Chondrocyte (in vitro differentiated cells): ENCODE measurements at regions not wholly inside any gene's neighbourhood (a gene's known extent, or its start where the extent isn't known, plus 50 kb on each side); places are given as distances from the start of the nearest gene placed in this dataset.
"Not testable (repeated sequence)": the region's sequence is repeated elsewhere in the genome, so short reads cannot be mapped to it uniquely, and the experiment has no call there.

Experiments used
- DNase-seq: peaks from one replicate; pipeline ENCODE4 v3.0.0; 2021; ENCODE audit warnings: mixed read lengths, low spot score
- H3K27ac Mint-ChIP-seq: one replicate; pipeline ENCODE4 v1.8.0; 2021; ENCODE audit warnings: mild to moderate bottlenecking, moderate library complexity, mixed read lengths; ENCODE audit not compliant: unreplicated experiment
- H3K27me3 Mint-ChIP-seq: 2 replicates; pipeline ENCODE4 v1.8.0; 2021; ENCODE audit warnings: low read depth, mixed read lengths
- H3K36me3 Mint-ChIP-seq: 2 replicates; pipeline ENCODE4 v1.8.0; 2021; ENCODE audit warnings: low read depth, mixed read lengths
- H3K4me1 Mint-ChIP-seq: 2 replicates; pipeline ENCODE4 v1.8.0; 2021; ENCODE audit warnings: low read depth, mild to moderate bottlenecking, mixed read lengths
- H3K4me3 Mint-ChIP-seq: one replicate; pipeline ENCODE4 v1.8.0; 2021; ENCODE audit warnings: mild to moderate bottlenecking, moderate library complexity, mixed read lengths; ENCODE audit not compliant: unreplicated experiment
- H3K9me3 Mint-ChIP-seq: 2 replicates; pipeline ENCODE4 v1.8.0; 2021; ENCODE audit warnings: low read depth, mixed read lengths
- CTCF ChIP-seq: fragments of 200-600 bp; sonication (generic); IDR thresholded peaks from 2 replicates; pipeline ENCODE4 v1.5.0; 2021; ENCODE audit warnings: antibody characterized with exemption, mild to moderate bottlenecking, moderate library complexity

- no peak for TF ChIP-seq CTCF
- Mint-ChIP-seq H3K4me3 (no peak overlapping the region), H3K4me1 (no peaks in the 10 kb centered on the region), H3K27ac (no peak overlapping the region), H3K36me3 (no peaks in the 10 kb centered on the region), H3K27me3 (no peaks in the 10 kb centered on the region), H3K9me3 (peaks cover 7% of the 10 kb centered on the region)
- no peak for DNase-seq
Measured at GRCh38 chr4:31482691-31483090, 762.5 kb downstream of the PCDH7 start.

DNA sequence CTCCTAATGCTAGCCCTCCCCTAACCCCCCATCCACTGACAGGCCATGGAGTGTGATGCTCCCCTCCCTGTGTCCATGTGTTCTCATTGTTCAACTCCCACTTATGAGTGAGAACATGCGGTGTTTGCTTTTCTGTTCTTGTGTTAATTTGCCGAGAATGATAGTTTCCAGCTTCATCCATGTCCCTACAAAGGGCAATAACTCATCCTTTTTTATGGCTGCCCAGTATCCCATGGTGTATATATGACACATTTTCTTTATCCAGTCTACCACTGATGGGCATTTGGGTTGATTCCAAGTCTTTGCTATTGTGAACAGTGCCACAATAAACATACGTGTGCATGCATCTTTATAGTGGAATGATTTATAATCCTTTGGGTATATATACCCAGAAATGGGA is 779.0 kb downstream of the PCDH7 start:
- H3K27ac Mint-ChIP-seq, DNase-seq, H3K4me1 Mint-ChIP-seq, H3K4me3 Mint-ChIP-seq, H3K27me3 Mint-ChIP-seq, H3K9me3 Mint-ChIP-seq, H3K36me3 Mint-ChIP-seq: not testable (repeated sequence)

GRCh38 chr4:31516520-31516919 is 796.4 kb downstream of the PCDH7 start:
- H3K4me1 Mint-ChIP-seq = peaks cover 17% of the 10 kb centered on the region
- DNase-seq = no peak
- H3K36me3 Mint-ChIP-seq = no peaks in the 10 kb centered on the region
- peaks cover 7% of the 10 kb centered on the region for H3K9me3 Mint-ChIP-seq
- TF ChIP-seq CTCF = no peak
- no peaks in the 10 kb centered on the region for H3K27me3 Mint-ChIP-seq
- H3K27ac Mint-ChIP-seq = no peak overlapping the region
- no peak overlapping the region for H3K4me3 Mint-ChIP-seq

DNA sequence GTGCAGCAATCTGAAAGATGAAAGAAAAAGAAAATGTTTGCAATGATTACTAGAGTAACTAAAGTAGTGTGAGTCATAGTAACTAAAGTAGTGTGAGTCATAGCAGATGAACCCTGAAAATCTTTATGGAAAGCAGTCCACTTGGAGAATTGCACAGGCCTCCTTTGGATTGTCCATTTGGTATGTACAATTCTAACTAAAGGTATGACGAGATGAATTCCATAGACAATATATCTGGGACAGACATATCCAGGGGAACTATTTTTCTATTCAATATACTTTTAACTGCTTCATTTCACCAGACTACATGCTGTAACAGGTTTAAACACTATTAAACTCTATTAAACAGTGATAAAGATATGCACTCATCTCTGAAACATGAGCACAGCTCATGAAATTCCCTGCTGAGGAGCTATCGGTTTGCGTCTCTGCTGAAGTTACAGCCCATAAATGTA is 798.7 kb downstream of the PCDH7 start:
- H3K36me3 Mint-ChIP-seq = no peaks in the 10 kb centered on the region
- H3K9me3 Mint-ChIP-seq = peaks cover 13% of the 10 kb centered on the region
- no peaks in the 10 kb centered on the region for H3K27me3 Mint-ChIP-seq
- TF ChIP-seq CTCF = no peak
- peaks cover 17% of the 10 kb centered on the region for H3K4me1 Mint-ChIP-seq
- DNase-seq = no peak
- H3K4me3 Mint-ChIP-seq = no peak overlapping the region
- H3K27ac Mint-ChIP-seq = peak overlapping the region; percentile 84

DNA sequence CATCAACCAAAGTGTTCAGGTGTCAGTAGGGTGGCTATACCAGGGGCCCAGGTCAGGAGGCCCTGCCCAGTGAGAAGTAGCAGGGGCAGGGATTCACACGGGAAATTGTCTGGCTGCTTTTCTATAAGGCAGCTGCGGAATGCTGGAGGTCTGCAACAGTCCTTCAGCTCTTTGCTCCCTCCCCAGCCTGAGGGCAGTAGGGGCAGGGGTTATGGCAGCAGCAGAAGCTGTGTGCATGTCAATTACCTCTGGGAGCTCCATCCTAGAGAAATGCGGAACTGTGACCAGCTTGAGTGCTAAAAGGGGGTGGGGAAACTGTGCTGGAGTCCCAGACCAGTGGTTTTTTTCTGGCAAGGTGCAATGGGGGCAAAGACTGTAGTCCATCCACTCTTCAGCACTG is 810.4 kb downstream of the PCDH7 start:
- no peak for DNase-seq

More for the DNA sequence above, 810.4 kb downstream of the PCDH7 start:
- H3K4me1 Mint-ChIP-seq = no peaks in the 10 kb centered on the region
- TF ChIP-seq CTCF = no peak
- peaks cover 10% of the 10 kb centered on the region for H3K9me3 Mint-ChIP-seq
- no peak overlapping the region for H3K27ac Mint-ChIP-seq
- H3K36me3 Mint-ChIP-seq = no peaks in the 10 kb centered on the region
- H3K4me3 Mint-ChIP-seq = no peak overlapping the region
- H3K27me3 Mint-ChIP-seq = no peaks in the 10 kb centered on the region
